MM.1S (cell line): ENCODE measurements at regions not wholly inside any gene's neighbourhood (a gene's known extent, or its start where the extent isn't known, plus 50 kb on each side); places are given as distances from the start of the nearest gene placed in this dataset.

Experiments
- DNase-seq: peaks from one replicate; pipeline ENCODE4 v3.0.0-alpha.2; 2015
- H2AFZ ChIP-seq: fragments of 300-600 bp; sonication (generic); 2 replicates; pipeline ENCODE4 v1.6.0; 2016; ENCODE audit warnings: antibody characterized with exemption, low read length
- H3F3A ChIP-seq: fragments of 300-600 bp; sonication (generic); 2 replicates; pipeline ENCODE4 v1.6.1; 2016; ENCODE audit warnings: mild to moderate bottlenecking, antibody characterized with exemption, low read length, moderate library complexity, mixed read lengths; ENCODE audit not compliant: insufficient read depth
- H3K27ac ChIP-seq: fragments of 300-600 bp; sonication (generic); 2 replicates; pipeline ENCODE4 v1.5.1; 2016; ENCODE audit warnings: mild to moderate bottlenecking, low read length
- H3K27me3 ChIP-seq: fragments of 300-600 bp; sonication (generic); replicated peaks from 2 replicates; pipeline ENCODE4 v1.6.0; 2016; ENCODE audit warnings: low read length; ENCODE audit not compliant: insufficient read depth
- H3K36me3 ChIP-seq: fragments of 300-600 bp; sonication (generic); replicated peaks from 2 replicates; pipeline ENCODE4 v1.6.1; 2016; ENCODE audit warnings: mild to moderate bottlenecking, low read length, mixed read lengths; ENCODE audit not compliant: insufficient read depth
- H3K4me1 ChIP-seq: fragments of 300-600 bp; sonication (generic); 2 replicates; pipeline ENCODE4 v1.6.1; 2016; ENCODE audit warnings: low read length, mixed read lengths
- H3K4me2 ChIP-seq: fragments of 300-600 bp; sonication (generic); 2 replicates; pipeline ENCODE4 v1.6.0; 2016; ENCODE audit warnings: low read depth, low read length
- H3K4me3 ChIP-seq: fragments of 300-600 bp; sonication (generic); 2 replicates; pipeline ENCODE4 v1.5.1; 2016; ENCODE audit warnings: low read length, mixed read lengths
- H3K79me2 ChIP-seq: fragments of 300-600 bp; sonication (generic); 2 replicates; pipeline ENCODE4 v1.6.1; 2016; ENCODE audit warnings: mixed run types, low read length, mixed read lengths
- H3K9ac ChIP-seq: fragments of 300-600 bp; sonication (generic); 2 replicates; pipeline ENCODE4 v1.6.1; 2016; ENCODE audit warnings: low read length, mixed read lengths
- H3K9me2 ChIP-seq: fragments of 300-600 bp; sonication (generic); replicated peaks from 2 replicates; pipeline ENCODE4 v1.6.1; 2016; ENCODE audit warnings: mild to moderate bottlenecking, low read length, mixed read lengths; ENCODE audit not compliant: insufficient read depth
- H3K9me3 ChIP-seq: fragments of 300-600 bp; sonication (generic); replicated peaks from 2 replicates; pipeline ENCODE4 v1.6.1; 2016; ENCODE audit warnings: mild to moderate bottlenecking, low read length, mixed read lengths; ENCODE audit not compliant: insufficient read depth
- H4K20me1 ChIP-seq: fragments of 300-600 bp; sonication (generic); 2 replicates; pipeline ENCODE4 v1.6.1; 2016; ENCODE audit warnings: mild to moderate bottlenecking, low read length, moderate library complexity, mixed read lengths; ENCODE audit not compliant: insufficient read depth
- CTCF ChIP-seq: fragments of 300-600 bp; sonication (generic); IDR thresholded peaks from 2 replicates; pipeline ENCODE4 v1.5.1; 2016; ENCODE audit warnings: antibody characterized with exemption, low read length, mixed read lengths
- EZH2 ChIP-seq: fragments of 300-600 bp; sonication (generic); optimal IDR thresholded peaks from 2 replicates; pipeline ENCODE3; 2017; ENCODE audit warnings: low read depth, mild to moderate bottlenecking, antibody characterized with exemption, low read length, mixed read lengths
- EZH2phosphoT487 ChIP-seq: fragments of 300-600 bp; sonication (generic); IDR thresholded peaks from 2 replicates; pipeline ENCODE4 v1.6.1; 2018; ENCODE audit warnings: antibody characterized with exemption, low read length

GRCh38 chr6:24987446-24988115, 51.8 kb upstream of the RIPOR2 start:
- Histone ChIP-seq H3K9me2 (no peaks in the 10 kb centered on the region), H3K36me3 (no peaks in the 10 kb centered on the region), H3K9me3 (no peaks in the 10 kb centered on the region), H3K79me2 (no peaks in the 10 kb centered on the region), H3K27me3 (no peaks in the 10 kb centered on the region), H3K4me1 (no peaks in the 10 kb centered on the region), H3K4me2 (no peak overlapping the region), H3K4me3 (no peak overlapping the region), H4K20me1 (no peaks in the 10 kb centered on the region), H3F3A (no peaks in the 10 kb centered on the region), H3K9ac (no peak overlapping the region), H2AFZ (no peak overlapping the region), H3K27ac (no peak overlapping the region)
- no peak for DNase-seq
- TF ChIP-seq EZH2 (no peak), EZH2phosphoT487 (no peak), CTCF (no peak)

GRCh38 chr6:24988562-24988961, 52.8 kb upstream of the RIPOR2 start:
- Histone ChIP-seq H3K27me3 (no peaks in the 10 kb centered on the region), H3K4me1 (no peaks in the 10 kb centered on the region), H3F3A (no peaks in the 10 kb centered on the region), H3K9me2 (no peaks in the 10 kb centered on the region), H3K9me3 (no peaks in the 10 kb centered on the region), H3K36me3 (no peaks in the 10 kb centered on the region), H3K4me2 (no peak overlapping the region), H3K79me2 (no peaks in the 10 kb centered on the region), H3K27ac (no peak overlapping the region), H4K20me1 (no peaks in the 10 kb centered on the region), H3K9ac (no peak overlapping the region), H3K4me3 (no peak overlapping the region), H2AFZ (no peak overlapping the region)
- TF ChIP-seq EZH2phosphoT487 (no peak), CTCF (no peak), EZH2 (no peak)
- no peak for DNase-seq

- Histone ChIP-seq H2AFZ (no peak overlapping the region), H3K27me3 (no peaks in the 10 kb centered on the region), H3K4me2 (no peak overlapping the region), H3K9ac (no peak overlapping the region), H3K79me2 (no peaks in the 10 kb centered on the region), H4K20me1 (no peaks in the 10 kb centered on the region), H3K36me3 (no peaks in the 10 kb centered on the region), H3K27ac (no peak overlapping the region), H3F3A (no peaks in the 10 kb centered on the region), H3K4me3 (no peak overlapping the region), H3K4me1 (no peaks in the 10 kb centered on the region), H3K9me3 (no peaks in the 10 kb centered on the region), H3K9me2 (no peaks in the 10 kb centered on the region)
- TF ChIP-seq EZH2phosphoT487 = no peak
- no peak for TF ChIP-seq CTCF
- no peak for TF ChIP-seq EZH2
- no peak for DNase-seq
These were observed 54.6 kb upstream of the RIPOR2 start for GRCh38 chr6:24990236-24990845.
